HFFc6 (cell line): ENCODE measurements at regions not wholly inside any gene's neighbourhood (a gene's known extent, or its start where the extent isn't known, plus 50 kb on each side); places are given as distances from the start of the nearest gene placed in this dataset.

ENCODE experiments used
- DNase-seq: peaks from one replicate; pipeline ENCODE4 v3.0.0-alpha.2; 2018
- H3K27ac Mint-ChIP-seq: 2 replicates; pipeline ENCODE4 v1.8.0; 2020; ENCODE audit warnings: mild to moderate bottlenecking, mixed read lengths
- H3K27me3 Mint-ChIP-seq: 2 replicates; pipeline ENCODE4 v1.8.0; 2021; ENCODE audit warnings: mild to moderate bottlenecking, moderate library complexity, mixed read lengths; ENCODE audit not compliant: insufficient read depth
- H3K36me3 Mint-ChIP-seq: 2 replicates; pipeline ENCODE4 v1.8.0; 2021; ENCODE audit warnings: low read depth, mixed read lengths
- H3K4me1 Mint-ChIP-seq: 2 replicates; pipeline ENCODE4 v1.8.0; 2020; ENCODE audit warnings: low read depth, mixed read lengths
- H3K4me3 Mint-ChIP-seq: 2 replicates; pipeline ENCODE4 v1.8.0; 2020; ENCODE audit warnings: mild to moderate bottlenecking, moderate library complexity, mixed read lengths
- H3K9me3 Mint-ChIP-seq: 2 replicates; pipeline ENCODE4 v1.8.0; 2020; ENCODE audit warnings: mild to moderate bottlenecking, mixed read lengths
- CTCF ChIP-seq: fragments of 200-600 bp; sonication (generic); IDR thresholded peaks from 2 replicates; pipeline ENCODE4 v1.5.0; 2021; ENCODE audit warnings: antibody characterized with exemption, mild to moderate bottlenecking

DNA sequence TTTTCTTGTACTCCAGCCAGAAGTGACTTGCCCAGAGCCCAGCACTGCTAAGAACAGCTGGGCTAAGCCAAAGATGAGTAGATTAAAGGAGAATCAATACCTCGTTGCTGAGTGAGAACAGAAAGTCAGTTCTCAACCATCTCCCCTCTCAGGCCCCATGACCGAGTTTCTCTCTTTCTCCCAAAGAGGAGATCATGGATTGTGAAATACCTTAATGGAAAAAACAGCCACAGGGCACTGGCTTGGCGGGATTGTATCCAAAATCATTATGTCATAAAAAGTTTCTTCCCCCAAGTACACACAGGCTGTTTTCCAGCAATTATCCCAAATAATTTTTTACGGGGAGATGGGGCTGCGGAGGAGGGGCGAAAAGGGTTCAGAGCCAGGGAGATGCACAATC, 111.8 kb upstream of the TMEM45B start:
- Mint-ChIP-seq H3K4me1 (no peaks in the 10 kb centered on the region), H3K9me3 (no peaks in the 10 kb centered on the region), H3K4me3 (no peak overlapping the region), H3K36me3 (no peaks in the 10 kb centered on the region), H3K27ac (no peak overlapping the region), H3K27me3 (peaks cover 50% of the 10 kb centered on the region)
- TF ChIP-seq CTCF, result no peak
- DNase-seq, result no peak

GRCh38 chr11:129704831-129705230, 110.8 kb upstream of the TMEM45B start:
- H3K4me3 Mint-ChIP-seq, result no peak overlapping the region
- peaks cover 44% of the 10 kb centered on the region for H3K27me3 Mint-ChIP-seq
- no peak for TF ChIP-seq CTCF
- no peaks in the 10 kb centered on the region for H3K4me1 Mint-ChIP-seq
- DNase-seq, result no peak
- no peak overlapping the region for H3K27ac Mint-ChIP-seq
- no peaks in the 10 kb centered on the region for H3K36me3 Mint-ChIP-seq
- H3K9me3 Mint-ChIP-seq, result no peaks in the 10 kb centered on the region

- no peak for TF ChIP-seq CTCF
- Mint-ChIP-seq H3K36me3 (no peaks in the 10 kb centered on the region), H3K4me3 (no peak overlapping the region), H3K27me3 (peaks cover 42% of the 10 kb centered on the region), H3K4me1 (no peaks in the 10 kb centered on the region), H3K9me3 (no peaks in the 10 kb centered on the region), H3K27ac (no peak overlapping the region)
- no peak for DNase-seq
These were observed 110.3 kb upstream of the TMEM45B start for GRCh38 chr11:129705341-129705740.

DNA sequence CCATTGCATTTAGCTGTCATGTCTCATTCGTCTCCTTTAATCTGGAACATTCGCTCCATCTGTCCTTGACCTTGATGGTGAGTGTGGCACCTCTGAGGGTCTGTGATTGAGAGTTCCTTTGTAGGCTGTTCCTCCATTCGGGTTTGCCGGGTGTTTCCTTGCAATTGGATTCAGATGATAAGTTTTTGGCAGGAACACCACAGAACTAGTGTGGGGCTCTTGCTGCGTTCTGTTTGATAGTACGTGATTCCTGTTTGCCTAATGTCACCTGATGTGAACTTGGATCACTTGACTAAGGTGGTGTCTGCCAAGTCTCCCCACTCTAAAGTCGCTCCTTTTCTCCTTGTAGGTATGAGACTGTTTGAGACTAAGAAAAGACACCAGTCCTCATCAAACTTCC, 109.7 kb upstream of the TMEM45B start:
- H3K4me3 Mint-ChIP-seq, result no peak overlapping the region
- no peaks in the 10 kb centered on the region for H3K36me3 Mint-ChIP-seq
- no peak for DNase-seq
- peaks cover 38% of the 10 kb centered on the region for H3K27me3 Mint-ChIP-seq
- H3K9me3 Mint-ChIP-seq, result no peaks in the 10 kb centered on the region
- H3K27ac Mint-ChIP-seq, result no peak overlapping the region
- H3K4me1 Mint-ChIP-seq, result no peaks in the 10 kb centered on the region
- TF ChIP-seq CTCF, result no peak

- peaks cover 22% of the 10 kb centered on the region for H3K27me3 Mint-ChIP-seq
- H3K9me3 Mint-ChIP-seq, result no peaks in the 10 kb centered on the region
- H3K27ac Mint-ChIP-seq, result no peak overlapping the region
- DNase-seq, result no peak
- no peaks in the 10 kb centered on the region for H3K4me1 Mint-ChIP-seq
- H3K36me3 Mint-ChIP-seq, result no peaks in the 10 kb centered on the region
- no peak for TF ChIP-seq CTCF
- no peak overlapping the region for H3K4me3 Mint-ChIP-seq
These were observed 105.7 kb upstream of the TMEM45B start for GRCh38 chr11:129709801-129710398.

DNA sequence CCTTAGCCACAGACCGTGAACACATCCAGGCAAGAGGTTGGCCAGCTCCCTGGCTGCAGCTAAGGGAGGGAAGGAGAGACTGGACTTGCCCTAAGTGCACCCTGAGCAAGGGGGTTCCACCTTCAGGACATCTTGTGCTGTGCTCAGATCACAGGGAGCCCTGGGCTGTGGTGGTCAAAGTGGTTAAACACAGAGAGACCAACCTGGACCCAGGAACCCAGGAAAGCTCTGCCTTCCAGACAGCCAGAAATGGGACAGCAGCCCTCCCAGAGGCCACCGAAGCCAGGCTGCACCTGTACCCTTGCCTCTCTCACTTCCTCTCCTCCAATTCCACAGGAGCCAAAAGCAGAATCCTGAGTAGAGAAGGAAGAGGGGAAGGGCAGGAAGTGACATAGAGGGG, 105.2 kb upstream of the TMEM45B start:
- H3K27ac Mint-ChIP-seq, result no peak overlapping the region
- no peaks in the 10 kb centered on the region for H3K4me1 Mint-ChIP-seq
- TF ChIP-seq CTCF, result no peak
- H3K27me3 Mint-ChIP-seq, result peaks cover 25% of the 10 kb centered on the region
- no peak for DNase-seq
- no peaks in the 10 kb centered on the region for H3K9me3 Mint-ChIP-seq
- H3K4me3 Mint-ChIP-seq, result no peak overlapping the region
- no peaks in the 10 kb centered on the region for H3K36me3 Mint-ChIP-seq
